ENCODE measurements at regions not wholly inside any gene's neighbourhood (a gene's known extent, or its start where the extent isn't known, plus 50 kb on each side); places are given as distances from the start of the nearest gene placed in this dataset.

GRCh38 chr4:24219209-24219608 is 329.4 kb upstream of the PPARGC1A start:
- TF ChIP-seq, protein P1, sequence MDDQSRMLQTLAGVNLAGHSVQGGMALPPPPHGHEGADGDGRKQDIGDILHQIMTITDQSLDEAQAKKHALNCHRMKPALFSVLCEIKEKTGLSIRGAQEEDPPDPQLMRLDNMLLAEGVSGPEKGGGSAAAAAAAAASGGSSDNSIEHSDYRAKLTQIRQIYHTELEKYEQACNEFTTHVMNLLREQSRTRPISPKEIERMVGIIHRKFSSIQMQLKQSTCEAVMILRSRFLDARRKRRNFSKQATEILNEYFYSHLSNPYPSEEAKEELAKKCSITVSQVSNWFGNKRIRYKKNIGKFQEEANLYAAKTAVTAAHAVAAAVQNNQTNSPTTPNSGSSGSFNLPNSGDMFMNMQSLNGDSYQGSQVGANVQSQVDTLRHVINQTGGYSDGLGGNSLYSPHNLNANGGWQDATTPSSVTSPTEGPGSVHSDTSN (IDR thresholded peaks at IDR 0.05), result no peak
- no peak for TF ChIP-seq CTCF (IDR thresholded peaks at IDR 0.05)

All from A549 (cell line).